Middle frontal gyrus (tissue), 1 donor: ENCODE measurements at regions not wholly inside any gene's neighbourhood (a gene's known extent, or its start where the extent isn't known, plus 50 kb on each side); places are given as distances from the start of the nearest gene placed in this dataset.
"Not testable (repeated sequence)": the region's sequence is repeated elsewhere in the genome, so short reads cannot be mapped to it uniquely, and the experiment has no call there.

Experiments
- DNase-seq: peaks from one replicate; pipeline ENCODE4 v3.0.0-alpha.2; 2015; ENCODE audit warnings: low spot score; ENCODE audit errors: extremely low spot score

GRCh38 chr1:228847451-228847850, 112.2 kb downstream of the RHOU start:
- DNase-seq = not testable (repeated sequence)

DNA sequence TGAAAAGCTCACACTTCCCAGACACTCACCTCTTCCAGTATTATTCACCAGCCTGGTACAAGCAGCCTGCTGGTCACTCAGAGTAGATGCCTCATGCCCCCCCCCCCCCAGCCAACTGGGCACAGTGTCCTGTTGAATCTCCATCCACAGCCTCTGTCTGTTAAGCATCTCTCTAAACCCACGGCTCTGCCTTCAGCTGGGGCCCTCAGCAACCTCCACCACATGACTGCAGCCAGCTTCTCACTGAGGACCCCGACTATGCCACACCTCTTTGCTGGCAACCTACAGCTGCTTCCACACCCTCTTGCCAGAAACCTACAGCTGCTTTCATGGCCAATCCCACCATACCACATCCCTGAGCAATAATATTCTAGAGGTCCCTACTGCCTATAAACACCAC, 113.1 kb downstream of the RHOU start:
- DNase-seq = no peak

DNA sequence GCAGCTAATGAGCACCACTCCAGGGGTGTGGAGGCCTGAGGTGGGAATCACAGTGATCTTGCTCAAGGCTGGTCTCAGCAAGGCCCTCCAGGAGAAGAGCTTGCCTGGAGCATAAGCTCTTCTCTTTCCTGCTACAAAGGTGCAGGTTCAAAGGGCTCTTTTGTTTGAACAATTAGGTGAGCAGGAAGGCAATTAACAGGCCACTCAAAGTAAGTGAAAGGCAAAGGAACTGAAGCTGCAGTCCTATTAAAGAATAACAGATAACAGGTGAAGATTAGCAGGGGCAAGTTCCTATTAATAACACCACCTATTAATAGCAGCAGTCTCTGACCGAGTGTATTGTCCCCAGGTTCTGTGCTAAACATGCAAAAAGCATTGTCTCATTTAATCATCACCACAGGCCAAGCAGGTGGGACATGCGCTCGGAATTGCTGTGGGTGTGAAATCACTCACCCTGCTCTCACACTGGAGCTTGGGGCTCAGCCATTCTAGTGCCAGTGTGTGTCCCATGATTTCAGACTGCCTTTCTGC, 113.8 kb downstream of the RHOU start:
- DNase-seq = no peak

- no peak for DNase-seq
Observed at GRCh38 chr1:228850141-228851100, 115.1 kb downstream of the RHOU start.

DNA sequence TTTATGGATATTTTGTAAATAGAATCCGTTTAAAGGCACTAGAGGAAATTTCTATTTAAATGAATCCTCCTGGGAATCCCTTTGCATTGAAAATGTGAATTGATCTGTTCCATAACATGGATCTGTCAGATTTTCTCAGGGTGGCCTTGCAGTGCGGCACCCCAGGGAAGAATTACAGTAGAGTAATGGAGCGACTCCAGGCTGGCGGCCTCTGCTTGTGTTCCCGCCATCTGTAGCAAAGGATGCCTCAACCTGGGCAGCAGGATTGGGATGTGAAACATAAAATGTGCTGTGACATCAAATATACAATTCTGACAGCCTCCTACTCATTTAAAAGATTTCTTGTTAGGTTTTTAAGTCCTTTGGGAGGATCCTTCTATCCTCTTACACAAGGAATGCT, 115.9 kb downstream of the RHOU start:
- DNase-seq = no peak

DNA sequence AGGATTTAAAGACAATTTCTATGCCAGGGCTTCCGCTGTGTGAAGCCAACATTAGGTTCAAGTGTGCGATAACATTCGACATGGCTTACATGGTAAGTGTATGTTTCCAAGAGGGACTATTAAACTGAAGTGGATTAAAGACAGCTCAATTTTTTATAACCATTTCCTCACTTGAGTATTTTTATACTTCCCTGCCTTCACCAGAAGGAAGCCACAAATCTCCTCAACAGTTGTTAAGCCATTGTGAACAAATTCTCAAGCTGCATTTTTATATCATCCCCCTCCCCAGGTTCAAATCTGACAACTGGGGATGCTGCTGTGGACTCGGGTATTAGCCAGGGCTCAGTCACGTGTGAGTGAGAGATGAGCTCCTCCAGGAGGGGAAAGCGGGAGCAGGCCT, 116.3 kb downstream of the RHOU start:
- no peak for DNase-seq

GRCh38 chr1:228852024-228852423, 116.7 kb downstream of the RHOU start:
- DNase-seq = no peak

- no peak for DNase-seq
Observed at GRCh38 chr1:228852511-228853088, 117.3 kb downstream of the RHOU start.

GRCh38 chr1:228853191-228853590, 117.9 kb downstream of the RHOU start:
- DNase-seq = no peak

GRCh38 chr1:228853637-228854036, 118.4 kb downstream of the RHOU start:
- no peak for DNase-seq

DNA sequence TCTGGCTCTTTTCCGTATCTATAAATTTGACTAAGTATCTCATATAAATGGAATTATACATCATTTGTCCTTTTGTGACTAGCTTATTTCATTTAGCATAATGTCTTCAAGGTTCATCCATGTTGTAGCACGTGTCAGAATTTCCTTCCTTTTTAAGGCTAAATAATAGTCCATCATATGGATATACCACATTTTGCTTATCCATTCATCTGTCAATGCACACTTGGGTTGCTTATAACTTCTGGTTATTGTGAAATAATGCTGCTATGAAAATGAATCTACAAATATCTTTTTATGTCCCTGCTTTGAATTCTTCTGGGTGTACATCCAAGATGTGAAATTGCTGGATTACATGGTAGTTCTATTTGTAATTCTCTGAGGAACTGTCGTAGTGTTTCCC, 119.6 kb downstream of the RHOU start:
- no peak for DNase-seq

DNA sequence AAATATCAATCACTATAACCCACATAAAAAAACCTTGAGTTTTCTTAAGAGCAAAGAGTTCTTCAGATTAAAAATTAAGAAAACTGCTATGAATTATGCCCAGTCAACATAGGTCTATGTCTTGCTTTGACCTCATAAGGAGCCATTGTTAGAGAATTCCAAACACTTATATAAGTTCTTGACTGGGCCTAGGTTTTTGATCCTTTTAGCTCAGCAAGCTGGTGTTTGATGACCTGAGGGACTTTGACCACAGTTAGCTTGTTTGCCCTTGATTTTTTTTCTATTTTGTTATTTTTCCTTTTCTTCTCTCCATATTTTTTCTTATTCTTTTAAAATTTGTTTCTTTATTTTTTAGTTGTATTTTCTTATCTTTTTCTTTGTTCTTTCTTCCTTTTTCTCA, 122.3 kb downstream of the RHOU start:
- no peak for DNase-seq

- DNase-seq = no peak
Observed at GRCh38 chr1:228860911-228861831, 125.9 kb downstream of the RHOU start.

DNA sequence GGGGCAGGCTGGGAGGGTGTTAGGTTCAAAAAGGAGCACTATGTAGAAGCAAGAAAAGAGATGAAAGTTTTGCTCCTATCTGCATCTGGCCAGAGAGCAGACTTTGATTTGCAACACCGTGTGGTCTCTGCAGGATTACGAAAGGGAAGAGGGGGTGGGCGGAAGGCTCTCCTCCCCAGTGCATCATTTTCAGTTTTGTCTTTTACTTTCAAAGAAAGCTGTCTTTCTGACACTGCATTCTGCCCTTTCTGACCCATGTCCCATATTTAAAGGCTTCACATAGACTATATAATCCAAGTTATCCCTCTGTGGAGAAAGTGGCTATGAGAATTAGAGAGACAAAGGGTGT, 126.5 kb downstream of the RHOU start:
- no peak for DNase-seq

DNA sequence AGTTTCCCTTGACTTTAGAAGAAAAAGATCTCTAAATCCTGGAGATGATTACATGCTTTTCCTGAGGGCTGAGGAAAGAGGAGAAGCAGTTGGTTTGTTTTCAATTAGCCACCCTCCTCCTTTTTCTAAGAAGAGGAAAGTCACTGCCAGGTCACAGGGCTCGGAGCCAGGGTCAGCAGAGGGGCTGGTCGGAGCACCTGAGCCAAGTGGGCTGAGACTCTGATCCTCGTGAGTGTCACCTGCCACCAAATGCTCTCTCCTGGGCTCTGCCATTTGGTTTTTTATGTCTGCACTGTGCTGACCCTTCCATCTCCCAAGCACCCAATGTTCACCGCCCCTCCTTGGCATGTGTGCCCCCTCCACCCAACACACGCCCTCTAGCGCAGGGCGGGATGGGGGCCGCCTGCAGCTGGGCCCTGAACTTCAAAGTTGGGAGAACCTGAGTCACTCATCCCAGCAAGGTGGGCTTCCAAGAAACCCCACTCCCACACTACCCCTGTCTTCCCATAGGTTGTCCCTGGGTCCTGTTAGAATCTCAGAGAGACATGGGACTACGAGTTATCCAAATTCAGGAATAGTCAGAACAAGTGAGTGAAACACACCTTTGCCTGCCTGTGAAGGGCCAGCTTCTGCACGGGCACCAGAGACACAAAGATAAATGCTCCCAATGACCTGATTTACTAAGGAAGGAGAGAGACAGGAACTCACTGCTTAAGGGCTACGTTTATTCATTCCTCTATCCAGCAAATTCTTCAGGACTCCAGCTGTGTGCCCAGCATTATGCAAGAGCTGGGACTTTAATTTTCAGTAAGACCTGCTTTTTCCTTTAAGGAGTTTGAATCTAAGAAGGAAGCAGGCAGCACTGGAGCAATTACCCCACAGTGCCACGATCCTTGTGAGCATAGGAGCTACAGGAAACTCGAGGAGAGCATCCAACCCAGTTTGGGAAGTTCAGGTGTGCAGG, 127.5 kb downstream of the RHOU start:
- DNase-seq = no peak

DNA sequence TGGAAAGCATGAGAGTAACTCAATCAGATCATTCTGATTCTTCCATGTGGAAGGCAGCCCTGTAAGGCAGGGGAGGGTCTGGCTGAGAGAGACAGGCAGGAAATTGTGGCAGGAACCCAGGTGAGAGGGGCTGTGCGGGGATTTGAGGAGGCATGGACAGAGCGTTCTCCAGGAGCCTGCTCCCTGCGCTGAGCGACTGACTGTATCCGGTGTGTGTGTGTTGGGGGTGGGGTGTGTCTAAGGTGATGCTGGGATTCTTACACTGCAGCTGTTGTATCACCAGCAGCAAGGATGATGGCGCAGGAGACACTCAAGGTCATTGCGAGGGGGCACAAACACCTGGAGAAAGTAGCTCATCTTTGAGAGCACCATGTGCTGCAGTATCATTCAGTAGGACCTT, 128.5 kb downstream of the RHOU start:
- DNase-seq = no peak

DNA sequence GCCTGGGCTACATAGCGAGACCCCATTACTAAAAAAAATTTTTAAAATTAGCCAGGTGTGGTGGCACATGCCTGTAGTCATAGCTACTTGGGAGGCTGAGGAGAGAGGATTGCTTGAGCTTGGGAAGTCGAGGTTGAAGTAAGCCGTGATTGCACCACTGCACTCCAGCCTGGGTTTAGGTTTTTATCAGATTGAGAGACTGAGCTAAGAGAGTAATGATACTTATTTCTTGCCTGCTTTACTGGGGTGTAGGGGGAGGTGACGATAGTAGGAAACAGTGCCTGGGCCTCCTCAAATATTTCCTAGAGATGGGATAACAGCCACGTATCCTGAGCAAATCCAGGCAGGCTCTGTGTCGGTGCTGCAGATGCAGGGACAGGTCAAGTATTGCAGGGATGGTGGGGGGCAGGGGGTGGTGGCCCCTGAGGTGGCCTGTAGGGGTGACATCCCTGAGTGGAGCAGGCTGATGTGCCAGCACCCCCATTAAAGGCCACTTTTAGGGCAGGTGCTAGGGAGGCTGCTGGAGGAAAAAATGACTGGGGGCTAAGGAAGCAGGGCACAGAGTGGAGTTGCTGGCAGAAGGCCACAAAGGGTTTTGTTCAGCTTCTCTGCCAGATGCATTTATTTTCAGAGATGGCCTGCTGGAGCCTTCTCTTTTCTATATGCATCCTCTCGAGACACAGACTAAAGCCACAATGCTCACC, 130.5 kb downstream of the RHOU start:
- no peak for DNase-seq

- no peak for DNase-seq
Observed at GRCh38 chr1:228866468-228866867, 131.2 kb downstream of the RHOU start.

- no peak for DNase-seq
Observed at GRCh38 chr1:228867108-228867950, 132.1 kb downstream of the RHOU start.
